ENCODE measurements at regions not wholly inside any gene's neighbourhood (a gene's known extent, or its start where the extent isn't known, plus 50 kb on each side); places are given as distances from the start of the nearest gene placed in this dataset.

DNA sequence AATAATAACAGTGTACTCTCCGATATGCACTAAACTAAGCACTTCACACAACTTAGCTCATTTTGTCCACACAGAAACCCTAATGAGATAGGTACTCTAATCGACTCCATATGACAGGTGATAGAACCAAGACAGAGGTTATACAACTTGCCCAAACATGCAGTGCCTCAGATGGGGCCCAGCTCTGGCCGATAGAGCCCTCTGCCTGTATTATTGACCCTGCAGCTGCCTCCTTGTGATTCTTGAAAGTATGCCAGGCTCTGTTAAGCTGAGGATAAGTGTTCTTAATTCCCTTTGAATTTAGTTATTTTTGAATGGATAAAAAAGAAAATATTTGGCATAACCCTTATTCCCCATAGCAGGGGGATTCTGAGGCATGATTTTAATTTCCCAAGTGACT, 78.5 kb downstream of the HMHB1 start:
- no peaks in the 10 kb centered on the region for H3K27me3 ChIP-seq (ENCODE audit: insufficient read depth, poor library complexity, severe bottlenecking)
- no peaks in the 10 kb centered on the region for H3K9me3 ChIP-seq (ENCODE audit: severe bottlenecking)
- TF ChIP-seq, protein P1, sequence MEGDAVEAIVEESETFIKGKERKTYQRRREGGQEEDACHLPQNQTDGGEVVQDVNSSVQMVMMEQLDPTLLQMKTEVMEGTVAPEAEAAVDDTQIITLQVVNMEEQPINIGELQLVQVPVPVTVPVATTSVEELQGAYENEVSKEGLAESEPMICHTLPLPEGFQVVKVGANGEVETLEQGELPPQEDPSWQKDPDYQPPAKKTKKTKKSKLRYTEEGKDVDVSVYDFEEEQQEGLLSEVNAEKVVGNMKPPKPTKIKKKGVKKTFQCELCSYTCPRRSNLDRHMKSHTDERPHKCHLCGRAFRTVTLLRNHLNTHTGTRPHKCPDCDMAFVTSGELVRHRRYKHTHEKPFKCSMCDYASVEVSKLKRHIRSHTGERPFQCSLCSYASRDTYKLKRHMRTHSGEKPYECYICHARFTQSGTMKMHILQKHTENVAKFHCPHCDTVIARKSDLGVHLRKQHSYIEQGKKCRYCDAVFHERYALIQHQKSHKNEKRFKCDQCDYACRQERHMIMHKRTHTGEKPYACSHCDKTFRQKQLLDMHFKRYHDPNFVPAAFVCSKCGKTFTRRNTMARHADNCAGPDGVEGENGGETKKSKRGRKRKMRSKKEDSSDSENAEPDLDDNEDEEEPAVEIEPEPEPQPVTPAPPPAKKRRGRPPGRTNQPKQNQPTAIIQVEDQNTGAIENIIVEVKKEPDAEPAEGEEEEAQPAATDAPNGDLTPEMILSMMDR (IDR thresholded peaks at IDR 0.05; ENCODE audit: poor library complexity, severe bottlenecking): no peak
- peaks cover 17% of the 10 kb centered on the region for H3K4me1 ChIP-seq (ENCODE audit: insufficient read depth, poor library complexity, severe bottlenecking)
- no peak for DNase-seq (ENCODE audit: low spot score)
- H3K27ac ChIP-seq (ENCODE audit: poor library complexity, severe bottlenecking): no peak overlapping the region
- H3K4me3 ChIP-seq (ENCODE audit: severe bottlenecking): no peak overlapping the region
- peak; percentile 24; the same call in 1 of the 3 replicates for ATAC-seq (ENCODE audit: low read depth)
- H3K36me3 ChIP-seq (ENCODE audit: low read depth): no peaks in the 10 kb centered on the region

DNA sequence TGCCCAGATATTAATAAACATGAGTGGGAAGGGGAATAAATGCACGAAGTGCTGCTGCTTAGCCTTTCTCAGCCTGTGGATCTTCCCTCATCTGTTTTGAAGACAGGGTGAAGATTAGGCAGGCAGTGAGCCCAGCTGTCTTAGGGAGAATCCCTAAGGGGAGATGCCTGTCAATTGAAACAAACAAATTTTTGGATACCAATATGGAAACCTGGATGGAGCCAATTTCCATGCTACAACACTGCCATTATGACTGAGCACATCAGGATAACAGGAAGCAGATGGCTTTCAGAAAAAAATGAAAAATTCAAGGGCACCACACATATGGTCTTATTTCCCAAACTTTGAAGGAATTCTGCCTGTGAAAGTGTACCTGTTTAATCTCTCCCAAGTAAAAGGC, 80.3 kb downstream of the HMHB1 start:
- H3K27ac ChIP-seq (ENCODE audit: poor library complexity, severe bottlenecking): no peak overlapping the region
- DNase-seq (ENCODE audit: low spot score) (no peak), ATAC-seq (ENCODE audit: low read depth) (no peak)
- TF ChIP-seq, protein P1 (IDR thresholded peaks at IDR 0.05; ENCODE audit: poor library complexity, severe bottlenecking): no peak
- H3K36me3 ChIP-seq (ENCODE audit: low read depth): no peaks in the 10 kb centered on the region
- H3K27me3 ChIP-seq (ENCODE audit: insufficient read depth, poor library complexity, severe bottlenecking): no peaks in the 10 kb centered on the region
- peaks cover 15% of the 10 kb centered on the region for H3K4me1 ChIP-seq (ENCODE audit: insufficient read depth, poor library complexity, severe bottlenecking)
- no peak overlapping the region for H3K4me3 ChIP-seq (ENCODE audit: severe bottlenecking)
- H3K9me3 ChIP-seq (ENCODE audit: severe bottlenecking): no peaks in the 10 kb centered on the region

GRCh38 chr5:143892908-143893307, 80.9 kb downstream of the HMHB1 start:
- TF ChIP-seq, protein P1 (IDR thresholded peaks at IDR 0.05; ENCODE audit: poor library complexity, severe bottlenecking): no peak
- DNase-seq (ENCODE audit: low spot score): no peak
- H3K36me3 ChIP-seq (ENCODE audit: low read depth): no peaks in the 10 kb centered on the region

DNA sequence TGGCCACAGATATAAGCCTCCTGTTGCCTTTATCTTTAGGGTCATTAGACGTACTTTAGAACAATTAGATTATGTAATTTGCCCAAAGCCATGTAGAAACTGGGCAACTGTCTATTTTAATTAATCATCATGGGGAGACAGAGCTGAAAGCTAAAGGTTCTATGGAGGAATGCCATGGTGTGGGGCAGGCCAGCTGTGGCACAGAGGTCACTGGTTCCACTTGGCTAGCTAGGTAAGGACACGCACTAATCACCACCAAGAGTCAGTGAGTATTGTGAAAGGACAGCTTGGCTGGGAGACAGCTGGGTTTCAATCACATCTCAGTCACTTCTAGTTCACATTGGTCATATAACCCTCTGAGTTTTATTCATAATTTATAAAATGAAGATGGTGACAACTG, 81.7 kb downstream of the HMHB1 start:
- no peak overlapping the region for H3K27ac ChIP-seq (ENCODE audit: poor library complexity, severe bottlenecking)
- H3K27me3 ChIP-seq (ENCODE audit: insufficient read depth, poor library complexity, severe bottlenecking): no peaks in the 10 kb centered on the region
- H3K9me3 ChIP-seq (ENCODE audit: severe bottlenecking): no peaks in the 10 kb centered on the region
- H3K4me1 ChIP-seq (ENCODE audit: insufficient read depth, poor library complexity, severe bottlenecking): peaks cover 9% of the 10 kb centered on the region
- ATAC-seq (ENCODE audit: low read depth) (no peak), DNase-seq (ENCODE audit: low spot score) (no peak)
- TF ChIP-seq, protein P1 (IDR thresholded peaks at IDR 0.05; ENCODE audit: poor library complexity, severe bottlenecking): no peak
- H3K36me3 ChIP-seq (ENCODE audit: low read depth): no peaks in the 10 kb centered on the region
- no peak overlapping the region for H3K4me3 ChIP-seq (ENCODE audit: severe bottlenecking)

More at GRCh38 chr5:143892908-143893307, 80.9 kb downstream of the HMHB1 start:
- H3K27me3 ChIP-seq (ENCODE audit: insufficient read depth, poor library complexity, severe bottlenecking): no peaks in the 10 kb centered on the region
- ATAC-seq (ENCODE audit: low read depth): no peak
- no peaks in the 10 kb centered on the region for H3K9me3 ChIP-seq (ENCODE audit: severe bottlenecking)
- no peak overlapping the region for H3K4me3 ChIP-seq (ENCODE audit: severe bottlenecking)
- H3K4me1 ChIP-seq (ENCODE audit: insufficient read depth, poor library complexity, severe bottlenecking): peaks cover 9% of the 10 kb centered on the region
- no peak overlapping the region for H3K27ac ChIP-seq (ENCODE audit: poor library complexity, severe bottlenecking)

DNA sequence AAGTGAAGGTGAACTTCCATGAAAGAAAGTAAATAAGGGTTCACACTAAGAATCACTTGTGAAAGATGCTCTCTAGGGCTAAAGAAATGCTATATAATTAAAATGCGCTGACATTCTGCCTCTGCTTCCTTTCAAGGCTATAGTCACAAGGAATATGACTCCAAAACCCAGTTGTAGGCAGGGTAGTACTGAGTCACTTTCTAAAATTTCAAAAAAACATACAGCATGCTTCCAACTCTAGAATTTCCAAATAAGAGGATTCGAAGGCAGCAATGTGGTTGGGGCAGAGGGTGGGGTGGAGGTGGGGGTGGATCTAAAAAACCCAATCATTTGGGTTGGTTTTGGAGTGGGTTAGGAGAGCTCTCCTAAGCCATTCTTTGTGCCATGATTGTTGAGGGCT, 84.6 kb downstream of the HMHB1 start:
- Histone ChIP-seq H3K36me3 (ENCODE audit: low read depth) (no peaks in the 10 kb centered on the region), H3K4me3 (ENCODE audit: severe bottlenecking) (no peak overlapping the region), H3K9me3 (ENCODE audit: severe bottlenecking) (no peaks in the 10 kb centered on the region), H3K4me1 (ENCODE audit: insufficient read depth, poor library complexity, severe bottlenecking) (no peaks in the 10 kb centered on the region), H3K27me3 (ENCODE audit: insufficient read depth, poor library complexity, severe bottlenecking) (no peaks in the 10 kb centered on the region), H3K27ac (ENCODE audit: poor library complexity, severe bottlenecking) (no peak overlapping the region)
- TF ChIP-seq, protein P1 (IDR thresholded peaks at IDR 0.05; ENCODE audit: poor library complexity, severe bottlenecking): no peak
- ATAC-seq (ENCODE audit: low read depth) (no peak), DNase-seq (ENCODE audit: low spot score) (no peak)
